ENCODE measurements at regions not wholly inside any gene's neighbourhood (a gene's known extent, or its start where the extent isn't known, plus 50 kb on each side); places are given as distances from the start of the nearest gene placed in this dataset.

DNA sequence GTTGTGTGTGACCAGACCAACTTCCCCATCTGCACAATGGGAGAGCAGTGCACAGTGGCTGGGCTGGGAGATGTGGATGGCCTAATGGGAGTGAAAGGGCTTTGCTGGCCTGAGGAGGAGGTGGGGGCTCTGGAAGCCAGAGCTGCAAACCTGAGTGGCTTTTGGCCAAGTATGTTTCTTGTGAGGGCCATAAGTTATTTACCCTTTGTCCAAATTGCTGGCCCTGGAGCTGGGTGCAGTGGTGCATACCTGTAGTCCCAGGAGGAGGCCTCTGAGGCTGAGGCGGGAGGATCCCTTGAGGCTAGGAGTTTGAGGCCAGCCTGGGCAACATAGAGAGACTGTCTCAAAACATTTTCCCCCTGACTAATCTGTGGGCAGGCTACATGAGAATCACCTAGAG, 129.1 kb downstream of the WNT7A start:
- Histone ChIP-seq H3K4me1 (no peaks in the 10 kb centered on the region), H3K27me3 (no peaks in the 10 kb centered on the region), H4K20me1 (ENCODE audit: low read depth) (no peaks in the 10 kb centered on the region), H3K9ac (no peak overlapping the region), H3K9me3 (ENCODE audit: low read depth) (no peaks in the 10 kb centered on the region), H3K27ac (no peak overlapping the region), H3F3A (ENCODE audit: low read depth) (no peaks in the 10 kb centered on the region), H2AFZ (replicated peaks) (no peak overlapping the region), H3K4me3 (no peak overlapping the region), H3K79me2 (ENCODE audit: low read depth) (no peaks in the 10 kb centered on the region), H3K36me3 (no peaks in the 10 kb centered on the region), H3K4me2 (no peak overlapping the region)
- H3K4me3 Mint-ChIP-seq, result no peak overlapping the region
- H3K27me3 Mint-ChIP-seq (ENCODE audit: insufficient read depth, low read depth), result peaks cover 6% of the 10 kb centered on the region
- peaks cover 9% of the 10 kb centered on the region for H3K4me1 Mint-ChIP-seq
- no peaks in the 10 kb centered on the region for H3K36me3 Mint-ChIP-seq
- peaks cover 5% of the 10 kb centered on the region for H3K9me3 Mint-ChIP-seq
- H3K27ac Mint-ChIP-seq, result no peak overlapping the region
- no peak for DNase-seq (ENCODE audit: low spot score)
- TF ChIP-seq EZH2 (IDR thresholded peaks at IDR 0.05) (no peak), EZH2phosphoT487 (IDR thresholded peaks at IDR 0.05) (no peak)
- TF ChIP-seq, protein P1, sequence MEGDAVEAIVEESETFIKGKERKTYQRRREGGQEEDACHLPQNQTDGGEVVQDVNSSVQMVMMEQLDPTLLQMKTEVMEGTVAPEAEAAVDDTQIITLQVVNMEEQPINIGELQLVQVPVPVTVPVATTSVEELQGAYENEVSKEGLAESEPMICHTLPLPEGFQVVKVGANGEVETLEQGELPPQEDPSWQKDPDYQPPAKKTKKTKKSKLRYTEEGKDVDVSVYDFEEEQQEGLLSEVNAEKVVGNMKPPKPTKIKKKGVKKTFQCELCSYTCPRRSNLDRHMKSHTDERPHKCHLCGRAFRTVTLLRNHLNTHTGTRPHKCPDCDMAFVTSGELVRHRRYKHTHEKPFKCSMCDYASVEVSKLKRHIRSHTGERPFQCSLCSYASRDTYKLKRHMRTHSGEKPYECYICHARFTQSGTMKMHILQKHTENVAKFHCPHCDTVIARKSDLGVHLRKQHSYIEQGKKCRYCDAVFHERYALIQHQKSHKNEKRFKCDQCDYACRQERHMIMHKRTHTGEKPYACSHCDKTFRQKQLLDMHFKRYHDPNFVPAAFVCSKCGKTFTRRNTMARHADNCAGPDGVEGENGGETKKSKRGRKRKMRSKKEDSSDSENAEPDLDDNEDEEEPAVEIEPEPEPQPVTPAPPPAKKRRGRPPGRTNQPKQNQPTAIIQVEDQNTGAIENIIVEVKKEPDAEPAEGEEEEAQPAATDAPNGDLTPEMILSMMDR (IDR thresholded peaks at IDR 0.05), result no peak

DNA sequence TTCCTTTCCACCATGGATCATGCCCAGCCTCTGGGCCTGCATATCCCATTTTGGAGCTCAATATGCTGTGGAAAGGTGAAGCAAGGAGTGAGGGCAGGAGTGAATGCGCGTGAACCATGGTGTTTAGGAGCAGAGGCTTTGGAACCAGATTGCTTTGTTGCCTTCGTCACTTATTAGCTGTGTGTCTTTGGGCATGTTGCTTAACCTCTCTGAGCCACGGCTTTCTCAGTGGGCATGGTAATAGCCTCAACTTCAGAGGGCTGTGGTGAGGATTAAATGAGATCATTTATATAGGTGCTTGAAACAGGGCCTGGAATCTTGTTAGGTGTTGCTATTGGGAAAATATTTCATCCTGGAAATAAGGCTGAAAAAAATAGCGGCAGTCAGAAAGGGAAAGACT, 129.7 kb downstream of the WNT7A start:
- DNase-seq (ENCODE audit: low spot score), result no peak
- no peaks in the 10 kb centered on the region for H3K36me3 ChIP-seq
- no peak overlapping the region for H3K27ac ChIP-seq
- no peak overlapping the region for H3K9ac ChIP-seq
- Mint-ChIP-seq H3K27ac (no peak overlapping the region), H3K4me3 (no peak overlapping the region), H3K9me3 (peaks cover 2% of the 10 kb centered on the region), H3K4me1 (peaks cover 9% of the 10 kb centered on the region), H3K27me3 (ENCODE audit: insufficient read depth, low read depth) (peaks cover 6% of the 10 kb centered on the region), H3K36me3 (no peaks in the 10 kb centered on the region)
- H2AFZ ChIP-seq (replicated peaks), result no peak overlapping the region
- no peaks in the 10 kb centered on the region for H3F3A ChIP-seq (ENCODE audit: low read depth)
- H3K27me3 ChIP-seq, result no peaks in the 10 kb centered on the region
- H3K9me3 ChIP-seq (ENCODE audit: low read depth), result no peaks in the 10 kb centered on the region
- H3K4me2 ChIP-seq, result no peak overlapping the region
- H3K4me1 ChIP-seq, result no peaks in the 10 kb centered on the region
- no peak overlapping the region for H3K4me3 ChIP-seq
- TF ChIP-seq EZH2phosphoT487 (IDR thresholded peaks at IDR 0.05), result no peak
- TF ChIP-seq, protein P1 (IDR thresholded peaks at IDR 0.05), result no peak
- TF ChIP-seq EZH2 (IDR thresholded peaks at IDR 0.05), result no peak
- no peaks in the 10 kb centered on the region for H4K20me1 ChIP-seq (ENCODE audit: low read depth)
- no peaks in the 10 kb centered on the region for H3K79me2 ChIP-seq (ENCODE audit: low read depth)

DNA sequence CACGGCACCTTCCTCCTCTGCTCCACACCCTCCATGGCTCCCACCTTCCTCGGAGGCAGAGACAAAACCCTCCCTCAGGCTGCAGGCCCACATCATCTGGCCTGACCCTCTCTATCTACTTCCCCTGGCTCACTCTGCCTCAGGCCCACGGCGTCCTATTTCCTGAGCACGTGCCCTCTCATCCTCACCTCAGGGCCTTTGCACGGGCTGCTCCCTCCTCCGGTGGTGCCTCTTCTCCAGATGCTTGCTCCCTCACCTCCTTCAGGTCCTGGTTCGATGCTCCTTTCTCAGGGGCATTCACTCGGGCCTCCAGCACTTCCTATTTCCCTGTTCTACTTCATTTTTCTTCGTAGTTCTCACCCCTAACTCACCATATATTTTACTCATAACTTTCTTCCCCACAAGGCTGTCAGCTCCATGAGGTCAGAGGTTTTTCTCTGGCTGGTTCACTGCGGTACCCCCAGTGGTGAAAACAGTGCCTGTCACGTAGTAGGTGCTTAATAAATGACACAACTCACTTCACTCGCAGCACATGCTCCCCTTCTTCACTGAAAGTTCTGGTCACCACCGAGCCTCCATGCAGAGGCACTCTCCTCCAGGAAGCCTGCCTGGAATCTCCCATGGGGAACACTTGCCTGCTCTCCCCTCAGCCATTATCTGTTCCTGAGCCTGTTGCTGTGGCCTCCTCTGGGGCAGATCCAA, 130.7 kb downstream of the WNT7A start:
- Mint-ChIP-seq H3K9me3 (peaks cover under 1% of the 10 kb centered on the region), H3K4me1 (peaks cover 9% of the 10 kb centered on the region), H3K36me3 (no peaks in the 10 kb centered on the region), H3K27me3 (ENCODE audit: insufficient read depth, low read depth) (peaks cover 6% of the 10 kb centered on the region), H3K27ac (peak overlapping the region; percentile 47), H3K4me3 (peak overlapping the region; percentile 45)
- H3K27ac ChIP-seq, result no peak overlapping the region
- H2AFZ ChIP-seq (replicated peaks), result no peak overlapping the region
- no peak for TF ChIP-seq EZH2phosphoT487 (IDR thresholded peaks at IDR 0.05)
- TF ChIP-seq, protein P1 (IDR thresholded peaks at IDR 0.05), result no peak
- H3K4me3 ChIP-seq, result no peak overlapping the region
- H3K9ac ChIP-seq, result no peak overlapping the region
- no peaks in the 10 kb centered on the region for H3K36me3 ChIP-seq
- H3K27me3 ChIP-seq, result no peaks in the 10 kb centered on the region
- DNase-seq (ENCODE audit: low spot score), result no peak
- no peak overlapping the region for H3K4me2 ChIP-seq
- H4K20me1 ChIP-seq (ENCODE audit: low read depth), result no peaks in the 10 kb centered on the region
- H3K4me1 ChIP-seq, result no peaks in the 10 kb centered on the region
- no peaks in the 10 kb centered on the region for H3K9me3 ChIP-seq (ENCODE audit: low read depth)
- H3F3A ChIP-seq (ENCODE audit: low read depth), result no peaks in the 10 kb centered on the region
- H3K79me2 ChIP-seq (ENCODE audit: low read depth), result no peaks in the 10 kb centered on the region

All from neural progenitor cell (in vitro differentiated cells).